Fibroblast of lung (primary cell): ENCODE measurements at regions not wholly inside any gene's neighbourhood (a gene's known extent, or its start where the extent isn't known, plus 50 kb on each side); places are given as distances from the start of the nearest gene placed in this dataset.

Source experiments
- EZH2 ChIP-seq: IDR thresholded peaks from 2 replicates; pipeline ENCODE4 v1.5.1; 2012; ENCODE audit warnings: low read length, control low read depth, mild to moderate bottlenecking; ENCODE audit errors: missing control alignments
- TF ChIP-seq, protein P1 (sequence below), 2 donors: IDR thresholded peaks in 1 of 2; conservative IDR thresholded peaks in 1 of 2; 1 replicate in 1 of 2; 2 replicates in 1 of 2; pipeline ENCODE4 v1.5.1; 2011 to 2012; ENCODE audit warnings: low read length in 2 of 2, control low read depth in 1 of 2, inconsistent platforms in 1 of 2, low read depth in 1 of 2, mild to moderate bottlenecking in 1 of 2

DNA sequence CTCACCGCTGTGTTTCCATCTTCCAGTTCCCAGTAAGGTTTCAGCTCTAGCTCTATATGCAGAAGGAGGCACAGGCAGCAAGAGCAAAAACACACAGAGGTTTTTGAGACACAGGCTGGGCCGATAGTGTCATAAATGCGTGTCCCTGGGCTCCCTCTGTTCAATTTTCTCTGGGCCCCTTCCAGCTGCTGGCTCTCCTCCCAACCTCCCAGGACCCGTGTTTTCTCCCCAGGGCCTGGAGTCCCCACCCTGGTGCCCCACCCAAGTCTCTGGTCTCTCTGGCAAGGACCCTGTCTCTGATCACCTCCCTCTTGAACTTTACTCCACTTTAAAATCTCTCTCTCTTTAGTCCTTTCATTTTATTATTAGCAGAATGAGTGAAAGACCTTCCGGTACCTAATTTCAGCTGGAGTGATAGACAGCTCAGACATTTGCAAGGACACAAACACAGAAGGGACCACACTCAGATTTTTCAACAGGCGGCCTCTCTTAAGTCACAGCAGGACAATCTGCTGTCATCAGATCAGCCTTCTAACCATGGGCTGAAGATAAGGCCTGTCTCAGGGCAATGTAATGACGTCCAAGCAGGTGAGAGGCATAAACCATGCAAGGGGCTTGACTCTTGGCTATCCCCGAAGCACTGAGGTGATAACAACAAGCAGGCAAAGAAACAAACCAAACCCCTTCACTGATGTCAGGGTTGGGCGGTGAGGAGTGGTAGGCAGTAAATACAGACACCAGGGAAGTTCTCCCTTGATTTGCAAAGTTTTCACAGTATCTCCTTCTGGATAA is 190.0 kb upstream of the IRS2 start:
- TF ChIP-seq, protein P1, sequence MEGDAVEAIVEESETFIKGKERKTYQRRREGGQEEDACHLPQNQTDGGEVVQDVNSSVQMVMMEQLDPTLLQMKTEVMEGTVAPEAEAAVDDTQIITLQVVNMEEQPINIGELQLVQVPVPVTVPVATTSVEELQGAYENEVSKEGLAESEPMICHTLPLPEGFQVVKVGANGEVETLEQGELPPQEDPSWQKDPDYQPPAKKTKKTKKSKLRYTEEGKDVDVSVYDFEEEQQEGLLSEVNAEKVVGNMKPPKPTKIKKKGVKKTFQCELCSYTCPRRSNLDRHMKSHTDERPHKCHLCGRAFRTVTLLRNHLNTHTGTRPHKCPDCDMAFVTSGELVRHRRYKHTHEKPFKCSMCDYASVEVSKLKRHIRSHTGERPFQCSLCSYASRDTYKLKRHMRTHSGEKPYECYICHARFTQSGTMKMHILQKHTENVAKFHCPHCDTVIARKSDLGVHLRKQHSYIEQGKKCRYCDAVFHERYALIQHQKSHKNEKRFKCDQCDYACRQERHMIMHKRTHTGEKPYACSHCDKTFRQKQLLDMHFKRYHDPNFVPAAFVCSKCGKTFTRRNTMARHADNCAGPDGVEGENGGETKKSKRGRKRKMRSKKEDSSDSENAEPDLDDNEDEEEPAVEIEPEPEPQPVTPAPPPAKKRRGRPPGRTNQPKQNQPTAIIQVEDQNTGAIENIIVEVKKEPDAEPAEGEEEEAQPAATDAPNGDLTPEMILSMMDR (conservative IDR thresholded peaks at IDR 0.05 in 1 of 2, IDR thresholded peaks at IDR 0.05 in 1 of 2; ENCODE audit: low read depth in 1 of 2, low read length in 2 of 2), result no peak
- TF ChIP-seq EZH2, result no peak
